AG09319 (cell line): ENCODE measurements at regions not wholly inside any gene's neighbourhood (a gene's known extent, or its start where the extent isn't known, plus 50 kb on each side); places are given as distances from the start of the nearest gene placed in this dataset.

Source experiments
- DNase-seq: peaks from one replicate; pipeline ENCODE4 v3.0.0-alpha.2; 2010; ENCODE audit warnings: low read depth; ENCODE audit errors: extremely low read depth
- CTCF ChIP-seq: IDR thresholded peaks from 2 replicates; pipeline ENCODE4 v1.5.1; 2011; ENCODE audit warnings: low read depth, mild to moderate bottlenecking, inconsistent platforms, low read length, moderate library complexity

GRCh38 chr5:158532739-158533138 is 567.0 kb downstream of the EBF1 start:
- no peak for DNase-seq
- TF ChIP-seq CTCF, result no peak

- TF ChIP-seq CTCF, result no peak
- DNase-seq, result no peak
Observed at GRCh38 chr5:158531860-158532259, 567.9 kb downstream of the EBF1 start.

DNA sequence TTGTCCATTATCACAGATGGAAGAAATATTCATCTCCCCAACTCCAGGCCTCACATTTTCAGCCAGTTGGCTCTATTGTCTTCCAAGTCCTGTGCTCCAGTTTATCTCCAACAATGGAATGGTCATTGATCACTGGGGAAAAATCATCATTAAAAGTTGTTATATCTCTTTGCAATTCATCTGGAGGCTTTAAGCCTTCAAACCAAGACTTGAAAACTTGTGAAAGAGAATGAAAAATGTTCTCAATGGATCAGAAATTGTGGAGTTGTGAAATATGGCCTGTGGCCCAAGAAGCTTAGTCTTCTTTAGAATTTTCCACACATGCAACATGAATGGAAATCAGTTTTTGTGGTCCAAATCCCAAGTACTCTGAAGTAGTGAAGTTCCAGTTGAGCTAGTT is 569.6 kb downstream of the EBF1 start:
- TF ChIP-seq CTCF, result no peak
- DNase-seq, result no peak

DNA sequence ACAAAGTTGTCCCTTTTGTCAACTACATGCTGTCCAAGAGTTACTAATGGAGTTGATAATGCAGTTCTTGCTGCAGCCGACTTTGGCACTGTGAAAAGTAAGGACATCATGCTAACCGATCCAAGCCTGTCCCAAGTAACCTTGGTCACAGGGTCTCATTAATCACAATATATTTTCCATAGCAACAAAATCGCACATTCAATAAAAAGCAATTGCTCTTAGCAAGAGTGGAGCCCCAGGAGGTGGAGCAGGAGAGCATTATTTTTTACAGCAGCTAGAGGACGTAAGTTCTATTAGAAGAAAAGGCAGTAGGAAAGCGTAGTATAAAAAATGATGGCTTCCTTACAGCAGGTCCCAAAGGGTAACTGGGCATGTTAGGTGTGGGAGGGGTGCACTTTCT is 570.3 kb downstream of the EBF1 start:
- no peak for DNase-seq
- TF ChIP-seq CTCF, result no peak

DNA sequence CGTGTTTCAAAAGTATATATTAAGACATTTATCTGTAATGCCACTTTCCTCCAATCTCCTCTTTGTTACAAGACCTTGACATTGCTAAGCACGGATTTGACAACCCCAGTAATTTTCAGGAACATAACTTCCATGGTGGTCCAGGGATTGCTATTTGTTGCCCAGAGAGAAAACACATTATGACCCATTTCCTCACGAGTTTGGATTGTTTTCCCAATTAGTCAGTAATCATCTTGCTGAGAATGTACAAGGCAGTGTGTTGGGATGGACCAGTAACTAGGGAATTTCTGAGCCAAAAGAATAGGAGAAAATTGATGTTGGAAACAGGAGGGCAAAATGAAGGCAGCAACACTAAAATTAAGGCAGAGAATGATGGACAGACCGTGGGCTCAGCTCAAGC is 574.1 kb downstream of the EBF1 start:
- DNase-seq, result no peak
- no peak for TF ChIP-seq CTCF

DNA sequence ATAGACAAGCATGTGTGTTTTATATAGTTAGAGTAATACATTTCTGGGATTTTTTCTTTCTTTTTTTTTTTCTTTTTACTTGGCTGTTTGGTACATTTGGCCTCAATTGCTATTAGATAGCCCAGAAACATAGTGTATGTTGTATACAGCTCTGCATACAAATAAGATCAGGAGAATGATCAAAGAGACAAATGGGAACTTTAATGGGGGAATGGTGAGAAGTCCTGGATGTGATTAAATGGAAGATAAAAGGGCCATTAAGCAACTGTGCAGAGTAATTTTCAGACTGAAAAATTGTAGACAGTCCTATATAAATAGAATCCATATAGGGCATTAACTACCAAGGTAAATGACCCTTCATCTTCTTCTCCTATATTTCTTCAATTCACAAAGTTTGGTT is 575.6 kb downstream of the EBF1 start:
- TF ChIP-seq CTCF, result no peak
- no peak for DNase-seq

- no peak for TF ChIP-seq CTCF
- peak; percentile 53 for DNase-seq
Observed at GRCh38 chr5:158522776-158523175, 576.9 kb downstream of the EBF1 start.

- TF ChIP-seq CTCF, result no peak
Observed at GRCh38 chr5:158521995-158522394, 577.7 kb downstream of the EBF1 start.

More at GRCh38 chr5:158521995-158522394, 577.7 kb downstream of the EBF1 start:
- peak; percentile 43 for DNase-seq
